Neuronal stem cell (in vitro differentiated cells): ENCODE measurements at regions not wholly inside any gene's neighbourhood (a gene's known extent, or its start where the extent isn't known, plus 50 kb on each side); places are given as distances from the start of the nearest gene placed in this dataset.

ENCODE experiments used
- DNase-seq: peaks from one replicate; pipeline ENCODE4 v3.0.0-alpha.2; 2013; ENCODE audit warnings: low spot score
- H2AFZ ChIP-seq: one replicate; pipeline ENCODE4 v1.6.1; 2013; ENCODE audit warnings: mild to moderate bottlenecking, low read length, inconsistent platforms
- H2AK5ac ChIP-seq: 2 replicates; pipeline ENCODE4 v1.6.1; 2013; ENCODE audit warnings: low read depth, mild to moderate bottlenecking, inconsistent platforms, low read length, moderate library complexity, mixed read lengths
- H2BK120ac ChIP-seq: 2 replicates; pipeline ENCODE4 v1.6.1; 2013; ENCODE audit warnings: low read depth, mild to moderate bottlenecking, inconsistent platforms, low read length, moderate library complexity, mixed read lengths
- H2BK12ac ChIP-seq: one replicate; pipeline ENCODE4 v1.6.1; 2013; ENCODE audit warnings: low read length, inconsistent platforms
- H2BK15ac ChIP-seq: 2 replicates; pipeline ENCODE4 v1.6.1; 2013; ENCODE audit warnings: mild to moderate bottlenecking, low read length, inconsistent platforms, mixed read lengths
- H2BK5ac ChIP-seq: one replicate; pipeline ENCODE4 v1.6.1; 2013; ENCODE audit warnings: inconsistent platforms, mild to moderate bottlenecking, low read length, moderate library complexity
- H3K14ac ChIP-seq: one replicate; pipeline ENCODE4 v1.6.1; 2013; ENCODE audit warnings: low read length, inconsistent platforms
- H3K18ac ChIP-seq: 2 replicates; pipeline ENCODE4 v1.6.1; 2013; ENCODE audit warnings: low read length, inconsistent platforms
- H3K23ac ChIP-seq: 2 replicates; pipeline ENCODE4 v1.6.1; 2013; ENCODE audit warnings: low read depth, mild to moderate bottlenecking, mixed read lengths, low read length, inconsistent platforms; ENCODE audit not compliant: poor library complexity
- H3K27ac ChIP-seq: replicated peaks from 3 replicates; pipeline ENCODE4 v1.5.1; 2013; ENCODE audit warnings: low read length, inconsistent platforms
- H3K27me3 ChIP-seq, 3 experiments: 2 replicates each; pipeline ENCODE4 v1.6.1; 2013; ENCODE audit warnings: low read length in 3 of 3, mild to moderate bottlenecking in 2 of 3, inconsistent platforms in 1 of 3, low read depth in 1 of 3, mixed read lengths in 1 of 3, moderate library complexity in 1 of 3; ENCODE audit not compliant: control insufficient read depth in 3 of 3, insufficient read depth in 3 of 3
- H3K36me3 ChIP-seq, 2 donors: replicated peaks in 1 of 2; 2 replicates each; pipeline ENCODE4 v1.6.1; 2013; ENCODE audit warnings: low read length in 2 of 2; ENCODE audit not compliant: control insufficient read depth in 2 of 2, insufficient read depth in 2 of 2
- H3K4ac ChIP-seq: 2 replicates; pipeline ENCODE4 v1.6.1; 2013; ENCODE audit warnings: inconsistent platforms, mild to moderate bottlenecking, low read length, moderate library complexity
- H3K4me1 ChIP-seq, 2 donors: 1 replicate in 1 of 2; 2 replicates in 1 of 2; pipeline ENCODE4 v1.6.1; 2013; ENCODE audit warnings: low read length in 2 of 2, low read depth in 1 of 2; ENCODE audit not compliant: control insufficient read depth in 2 of 2, insufficient read depth in 1 of 2
- H3K4me2 ChIP-seq: one replicate; pipeline ENCODE4 v1.6.1; 2013; ENCODE audit warnings: mild to moderate bottlenecking, low read length, inconsistent platforms; ENCODE audit not compliant: insufficient read depth, poor library complexity, severe bottlenecking
- H3K4me3 ChIP-seq, 2 donors: 2 replicates each; pipeline ENCODE4 v1.5.1; 2013; ENCODE audit warnings: low read length in 2 of 2, mild to moderate bottlenecking in 2 of 2, inconsistent platforms in 1 of 2, moderate library complexity in 1 of 2
- H3K79me1 ChIP-seq: one replicate; pipeline ENCODE4 v1.6.1; 2013; ENCODE audit warnings: low read depth, mild to moderate bottlenecking, inconsistent platforms, low read length, moderate library complexity
- H3K9ac ChIP-seq: one replicate; pipeline ENCODE4 v1.6.1; 2013; ENCODE audit warnings: mild to moderate bottlenecking, low read depth, low read length, inconsistent platforms; ENCODE audit not compliant: poor library complexity
- H3K9me3 ChIP-seq, 2 donors: replicated peaks in 1 of 2; 2 replicates each; pipeline versions ENCODE3 to v1.6.1; 2013; ENCODE audit warnings: low read length in 2 of 2, mild to moderate bottlenecking in 2 of 2, inconsistent platforms in 1 of 2, low read depth in 1 of 2, mixed read lengths in 1 of 2, moderate library complexity in 1 of 2; ENCODE audit not compliant: control insufficient read depth in 2 of 2, insufficient read depth in 1 of 2
- H4K8ac ChIP-seq: one replicate; pipeline ENCODE4 v1.6.1; 2013; ENCODE audit warnings: low read depth, mild to moderate bottlenecking, inconsistent platforms, low read length, moderate library complexity
- H4K91ac ChIP-seq: one replicate; pipeline ENCODE4 v1.6.1; 2013; ENCODE audit warnings: low read length, low read depth, mild to moderate bottlenecking, inconsistent platforms; ENCODE audit not compliant: poor library complexity
- WGBS, 2 donors: extraction: QIAGEN DNeasy Blood & Tissue Kit; methylation state at CpG; one replicate each; pipeline ENCODE4 v1.1.7; 2013; ENCODE audit warnings: missing lambda C conversion rate in 2 of 2, mixed read lengths in 1 of 2; ENCODE audit not compliant: insufficient read length in 2 of 2, insufficient replicate concordance in 1 of 2; ENCODE audit errors: extremely low coverage in 2 of 2; 5-methylcytosine and 5-hydroxymethylcytosine counted together

GRCh38 chr1:34656731-34657130 lies 98.1 kb upstream of the GJB5 start:
- Histone ChIP-seq H3K27ac (no peak overlapping the region), H3K36me3 (no peaks in the 10 kb centered on the region), H2BK12ac (no peak overlapping the region), H3K23ac (no peak overlapping the region), H3K4me2 (no peak overlapping the region), H3K27me3 (peaks cover 0 to 4% (median 0%) of the 10 kb centered on the region in 3 experiments), H3K79me1 (no peaks in the 10 kb centered on the region), H3K4me3 (no peak overlapping the region), H2BK120ac (no peak overlapping the region), H2BK15ac (no peak overlapping the region), H3K4me1 (peaks cover 2 to 15% of the 10 kb centered on the region in 2 donors), H3K14ac (no peak overlapping the region), H2AFZ (no peak overlapping the region), H4K91ac (no peak overlapping the region), H3K4ac (no peak overlapping the region), H3K9me3 (peaks cover 0 to 2% of the 10 kb centered on the region in 2 donors), H3K18ac (no peak overlapping the region), H2AK5ac (no peak overlapping the region), H4K8ac (no peak overlapping the region), H2BK5ac (no peak overlapping the region), H3K9ac (no peak overlapping the region)
- DNase-seq, result no peak
- no CpG with 5 or more reads among the region's 8 CpGs for WGBS, 2 donors

- no peak overlapping the region for H2AK5ac ChIP-seq
- H2BK5ac ChIP-seq, result no peak overlapping the region
- H3K36me3 ChIP-seq, result no peaks in the 10 kb centered on the region
- H2BK12ac ChIP-seq, result no peak overlapping the region
- no peak overlapping the region for H2BK120ac ChIP-seq
- H2AFZ ChIP-seq, result no peak overlapping the region
- H3K4ac ChIP-seq, result no peak overlapping the region
- H3K14ac ChIP-seq, result no peak overlapping the region
- no peak overlapping the region for H3K23ac ChIP-seq
- H2BK15ac ChIP-seq, result no peak overlapping the region
- no peak for DNase-seq
- H3K4me2 ChIP-seq, result no peak overlapping the region
- peaks cover 0 to 4% (median 0%) of the 10 kb centered on the region in 3 experiments for H3K27me3 ChIP-seq
- H3K4me3 ChIP-seq, result no peak overlapping the region
- H3K4me1 ChIP-seq, result peaks cover 2 to 15% of the 10 kb centered on the region in 2 donors
- no peaks in the 10 kb centered on the region for H3K79me1 ChIP-seq
- H3K9ac ChIP-seq, result no peak overlapping the region
- peaks cover 0 to 2% of the 10 kb centered on the region in 2 donors for H3K9me3 ChIP-seq
- peak overlapping the region; percentile 25 for H3K18ac ChIP-seq
- no peak overlapping the region for H4K8ac ChIP-seq
- no peak overlapping the region for H3K27ac ChIP-seq
- H4K91ac ChIP-seq, result no peak overlapping the region
Observed at GRCh38 chr1:34657266-34657665, 97.6 kb upstream of the GJB5 start.

GRCh38 chr1:34657849-34658248 lies 97.0 kb upstream of the GJB5 start:
- WGBS, 2 donors, result no CpG with 5 or more reads among the region's 2 CpGs
- no peak overlapping the region for H3K23ac ChIP-seq
- H3K4me3 ChIP-seq, result no peak overlapping the region

DNA sequence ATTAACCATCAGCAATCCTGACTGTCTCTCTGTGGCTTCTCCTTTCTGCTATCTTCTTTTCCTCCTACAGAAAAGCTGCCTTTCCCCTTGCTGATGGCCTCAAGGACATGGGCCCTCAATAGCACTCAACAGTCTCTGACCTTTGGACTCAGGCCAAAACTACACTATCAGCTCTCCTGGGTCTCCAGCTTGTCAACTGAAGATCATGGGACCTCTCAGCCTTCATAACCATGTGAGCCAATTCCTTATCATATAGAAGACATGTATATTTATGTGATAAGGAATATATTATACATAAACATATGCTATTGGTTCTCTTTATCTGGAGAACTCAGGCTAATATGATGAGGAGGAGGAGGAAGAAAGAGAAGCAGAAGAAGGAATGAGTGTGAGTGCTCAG lies 91.8 kb upstream of the GJB5 start:
- H4K8ac ChIP-seq, result no peak overlapping the region
- no peak overlapping the region for H3K27ac ChIP-seq
- peaks cover 0 to 2% (median 0%) of the 10 kb centered on the region in 3 experiments for H3K27me3 ChIP-seq
- no peaks in the 10 kb centered on the region for H3K4me1 ChIP-seq
- H3K9me3 ChIP-seq, result no peaks in the 10 kb centered on the region
- no peak overlapping the region for H3K14ac ChIP-seq
- no peak overlapping the region for H2BK120ac ChIP-seq
- no peak for DNase-seq
- no peak overlapping the region for H2BK12ac ChIP-seq
- H3K79me1 ChIP-seq, result no peaks in the 10 kb centered on the region
- no peak overlapping the region for H3K18ac ChIP-seq
- no peak overlapping the region for H3K9ac ChIP-seq
- no peak overlapping the region for H3K23ac ChIP-seq
- no peak overlapping the region for H2BK5ac ChIP-seq
- no peak overlapping the region for H3K4me3 ChIP-seq
- no peak overlapping the region for H3K4me2 ChIP-seq
- no peaks in the 10 kb centered on the region for H3K36me3 ChIP-seq
- no peak overlapping the region for H3K4ac ChIP-seq
- H4K91ac ChIP-seq, result no peak overlapping the region
- no peak overlapping the region for H2AFZ ChIP-seq
- no peak overlapping the region for H2BK15ac ChIP-seq
- no peak overlapping the region for H2AK5ac ChIP-seq

More at GRCh38 chr1:34657849-34658248, 97.0 kb upstream of the GJB5 start:
- peak overlapping the region; percentile 42 for H2BK5ac ChIP-seq
- H2BK120ac ChIP-seq, result no peak overlapping the region
- peaks cover 0 to 4% (median 0%) of the 10 kb centered on the region in 3 experiments for H3K27me3 ChIP-seq
- H3K14ac ChIP-seq, result no peak overlapping the region
- peaks cover 0 to 2% of the 10 kb centered on the region in 2 donors for H3K9me3 ChIP-seq
- H3K4me1 ChIP-seq, result peaks cover 2 to 15% of the 10 kb centered on the region in 2 donors
- H2BK12ac ChIP-seq, result no peak overlapping the region
- no peak overlapping the region for H4K91ac ChIP-seq
- no peak overlapping the region for H3K18ac ChIP-seq
- H2AFZ ChIP-seq, result no peak overlapping the region
- no peak overlapping the region for H3K27ac ChIP-seq
- H3K79me1 ChIP-seq, result no peaks in the 10 kb centered on the region
- no peak overlapping the region for H4K8ac ChIP-seq
- no peak overlapping the region for H2AK5ac ChIP-seq
- DNase-seq, result no peak
- H3K4ac ChIP-seq, result no peak overlapping the region
- no peak overlapping the region for H3K4me2 ChIP-seq
- H3K9ac ChIP-seq, result no peak overlapping the region
- no peak overlapping the region for H2BK15ac ChIP-seq
- no peaks in the 10 kb centered on the region for H3K36me3 ChIP-seq
